ENCODE measurements at regions not wholly inside any gene's neighbourhood (a gene's known extent, or its start where the extent isn't known, plus 50 kb on each side); places are given as distances from the start of the nearest gene placed in this dataset.

DNA sequence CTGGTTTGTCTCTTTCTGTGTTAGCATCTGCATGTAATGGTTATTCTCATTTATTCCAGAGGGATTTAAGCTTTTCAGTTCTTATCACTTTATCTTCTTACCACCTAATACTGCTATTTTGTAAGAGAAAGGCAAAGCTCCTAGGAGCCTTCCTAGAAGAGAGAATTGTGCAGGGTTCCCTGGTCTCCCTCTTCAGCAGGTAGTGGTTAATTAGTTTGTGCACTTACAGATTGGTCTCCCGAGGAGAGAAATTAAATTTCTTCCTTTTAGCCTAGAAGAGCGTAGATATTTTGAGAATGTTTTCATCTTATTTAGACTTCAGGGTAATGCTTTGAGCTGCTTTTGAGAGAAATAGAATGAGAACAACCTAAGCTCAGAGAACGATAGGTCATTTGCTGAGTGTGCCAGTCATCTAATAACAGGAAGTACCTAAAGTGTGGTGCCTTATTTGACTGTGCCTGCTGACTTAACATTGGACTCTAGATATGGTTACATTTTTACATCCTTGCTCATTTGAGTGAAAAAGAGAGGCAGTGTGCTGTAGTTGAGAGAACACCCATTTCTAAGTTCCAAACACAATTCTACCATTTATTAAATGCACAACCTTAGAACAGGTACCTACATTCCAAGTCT is 651.4 kb downstream of the STK39 start:
- TF ChIP-seq EZH2 (optimal IDR thresholded peaks at IDR 0.05; ENCODE audit: low read depth, low read length) (no peak), EZH2phosphoT487 (IDR thresholded peaks at IDR 0.05; ENCODE audit: low read length) (no peak)
- TF ChIP-seq, protein P1, sequence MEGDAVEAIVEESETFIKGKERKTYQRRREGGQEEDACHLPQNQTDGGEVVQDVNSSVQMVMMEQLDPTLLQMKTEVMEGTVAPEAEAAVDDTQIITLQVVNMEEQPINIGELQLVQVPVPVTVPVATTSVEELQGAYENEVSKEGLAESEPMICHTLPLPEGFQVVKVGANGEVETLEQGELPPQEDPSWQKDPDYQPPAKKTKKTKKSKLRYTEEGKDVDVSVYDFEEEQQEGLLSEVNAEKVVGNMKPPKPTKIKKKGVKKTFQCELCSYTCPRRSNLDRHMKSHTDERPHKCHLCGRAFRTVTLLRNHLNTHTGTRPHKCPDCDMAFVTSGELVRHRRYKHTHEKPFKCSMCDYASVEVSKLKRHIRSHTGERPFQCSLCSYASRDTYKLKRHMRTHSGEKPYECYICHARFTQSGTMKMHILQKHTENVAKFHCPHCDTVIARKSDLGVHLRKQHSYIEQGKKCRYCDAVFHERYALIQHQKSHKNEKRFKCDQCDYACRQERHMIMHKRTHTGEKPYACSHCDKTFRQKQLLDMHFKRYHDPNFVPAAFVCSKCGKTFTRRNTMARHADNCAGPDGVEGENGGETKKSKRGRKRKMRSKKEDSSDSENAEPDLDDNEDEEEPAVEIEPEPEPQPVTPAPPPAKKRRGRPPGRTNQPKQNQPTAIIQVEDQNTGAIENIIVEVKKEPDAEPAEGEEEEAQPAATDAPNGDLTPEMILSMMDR (IDR thresholded peaks at IDR 0.05; ENCODE audit: low read length), result no peak

Measured in MM.1S (cell line).